GM20000 (cell line): ENCODE measurements at regions not wholly inside any gene's neighbourhood (a gene's known extent, or its start where the extent isn't known, plus 50 kb on each side); places are given as distances from the start of the nearest gene placed in this dataset.

Experiments
- DNase-seq: peaks from one replicate; pipeline ENCODE4 v3.0.0; 2012; ENCODE audit warnings: low spot score
- TF ChIP-seq, protein P1 (sequence below): IDR thresholded peaks from 2 replicates; pipeline ENCODE4 v1.5.1; 2012; ENCODE audit warnings: mild to moderate bottlenecking, control low read depth; ENCODE audit errors: extremely low read depth, missing control alignments

DNA sequence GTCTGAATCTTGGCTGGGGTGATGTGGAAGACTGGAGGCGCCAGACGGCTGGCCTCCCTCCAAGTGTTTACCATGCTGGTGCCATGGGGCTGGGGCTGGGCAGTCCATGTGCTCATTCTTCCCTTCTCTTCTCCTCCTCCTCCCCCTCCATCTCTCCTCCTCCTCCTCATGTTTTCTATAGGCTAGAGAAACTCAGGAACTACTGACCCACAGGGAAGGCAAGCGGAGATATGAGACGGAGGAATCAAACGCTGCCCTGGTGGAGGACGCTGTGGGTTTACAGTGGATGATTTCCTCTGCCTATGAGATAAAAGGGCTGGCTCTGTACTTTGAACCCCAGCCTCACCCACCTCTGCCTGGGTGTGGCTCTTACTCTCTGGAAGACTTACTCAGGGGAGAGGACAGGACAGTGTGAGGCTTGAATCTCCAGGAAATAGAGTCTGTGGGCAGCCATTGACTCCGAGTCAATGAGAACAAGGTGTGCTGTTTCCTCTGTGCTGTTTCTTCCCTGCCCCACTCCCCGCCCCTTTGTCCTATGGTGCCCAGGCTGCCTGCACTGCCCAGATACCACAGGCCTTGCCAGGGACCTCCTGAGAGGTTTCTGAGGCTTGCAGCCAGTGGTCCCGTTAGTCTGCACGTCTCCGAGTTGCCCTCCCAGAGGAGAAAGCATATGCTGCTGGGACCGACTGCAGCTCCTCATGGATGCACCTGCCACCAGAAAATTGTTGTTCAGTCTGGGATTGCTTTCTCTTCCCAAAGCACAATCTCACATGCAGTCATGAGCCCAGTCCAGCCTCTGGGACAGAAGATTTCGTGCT lies 132.6 kb upstream of the ARHGAP5 start:
- DNase-seq = no peak
- TF ChIP-seq, protein P1, sequence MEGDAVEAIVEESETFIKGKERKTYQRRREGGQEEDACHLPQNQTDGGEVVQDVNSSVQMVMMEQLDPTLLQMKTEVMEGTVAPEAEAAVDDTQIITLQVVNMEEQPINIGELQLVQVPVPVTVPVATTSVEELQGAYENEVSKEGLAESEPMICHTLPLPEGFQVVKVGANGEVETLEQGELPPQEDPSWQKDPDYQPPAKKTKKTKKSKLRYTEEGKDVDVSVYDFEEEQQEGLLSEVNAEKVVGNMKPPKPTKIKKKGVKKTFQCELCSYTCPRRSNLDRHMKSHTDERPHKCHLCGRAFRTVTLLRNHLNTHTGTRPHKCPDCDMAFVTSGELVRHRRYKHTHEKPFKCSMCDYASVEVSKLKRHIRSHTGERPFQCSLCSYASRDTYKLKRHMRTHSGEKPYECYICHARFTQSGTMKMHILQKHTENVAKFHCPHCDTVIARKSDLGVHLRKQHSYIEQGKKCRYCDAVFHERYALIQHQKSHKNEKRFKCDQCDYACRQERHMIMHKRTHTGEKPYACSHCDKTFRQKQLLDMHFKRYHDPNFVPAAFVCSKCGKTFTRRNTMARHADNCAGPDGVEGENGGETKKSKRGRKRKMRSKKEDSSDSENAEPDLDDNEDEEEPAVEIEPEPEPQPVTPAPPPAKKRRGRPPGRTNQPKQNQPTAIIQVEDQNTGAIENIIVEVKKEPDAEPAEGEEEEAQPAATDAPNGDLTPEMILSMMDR = no peak

DNA sequence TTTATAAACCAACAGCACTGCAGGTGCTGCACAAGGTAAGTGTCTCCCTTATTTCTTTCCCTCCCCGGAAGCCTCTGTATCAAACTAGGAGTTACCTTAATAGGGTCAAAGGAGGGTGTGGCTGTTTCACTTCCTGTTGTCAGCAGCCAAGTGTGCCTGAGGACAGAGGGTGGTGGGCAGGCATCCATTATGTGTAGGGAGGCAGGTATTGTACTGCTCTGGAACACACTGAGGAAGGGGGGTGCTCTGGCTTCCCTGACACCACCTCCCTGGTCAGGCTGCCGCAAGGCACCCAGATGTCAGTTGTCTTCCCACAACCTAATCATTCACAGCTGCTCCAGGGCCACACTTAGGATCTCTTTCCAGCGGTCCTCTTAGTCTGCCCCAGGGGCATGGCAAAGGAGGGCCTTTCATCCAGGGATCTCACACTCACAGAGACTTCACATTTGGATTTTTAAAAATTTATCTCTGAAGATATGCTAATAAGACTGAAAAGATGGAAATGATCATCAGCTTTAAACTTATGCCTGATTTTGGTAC lies 132.0 kb upstream of the ARHGAP5 start:
- TF ChIP-seq, protein P1 = no peak
- DNase-seq = no peak

DNA sequence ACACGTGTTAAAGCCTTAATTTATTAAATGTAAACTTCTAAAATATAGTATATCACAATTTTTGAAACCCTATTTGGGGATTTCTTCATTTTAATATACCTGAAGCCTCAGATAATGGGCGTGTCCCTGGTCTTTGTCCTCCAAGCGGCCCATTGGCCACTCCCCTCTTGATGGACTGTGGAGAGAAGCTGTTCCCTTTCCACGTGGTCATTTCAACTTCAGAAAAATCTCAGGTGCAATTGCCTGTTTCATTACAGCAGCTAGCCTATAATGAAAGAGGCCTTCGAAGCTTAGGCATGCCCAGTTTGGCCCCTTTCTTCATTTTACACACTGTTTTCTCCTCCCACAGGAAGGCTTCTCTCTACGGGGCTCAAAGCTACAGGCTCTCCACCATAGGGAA lies 131.4 kb upstream of the ARHGAP5 start:
- DNase-seq = no peak
- TF ChIP-seq, protein P1 = no peak

DNA sequence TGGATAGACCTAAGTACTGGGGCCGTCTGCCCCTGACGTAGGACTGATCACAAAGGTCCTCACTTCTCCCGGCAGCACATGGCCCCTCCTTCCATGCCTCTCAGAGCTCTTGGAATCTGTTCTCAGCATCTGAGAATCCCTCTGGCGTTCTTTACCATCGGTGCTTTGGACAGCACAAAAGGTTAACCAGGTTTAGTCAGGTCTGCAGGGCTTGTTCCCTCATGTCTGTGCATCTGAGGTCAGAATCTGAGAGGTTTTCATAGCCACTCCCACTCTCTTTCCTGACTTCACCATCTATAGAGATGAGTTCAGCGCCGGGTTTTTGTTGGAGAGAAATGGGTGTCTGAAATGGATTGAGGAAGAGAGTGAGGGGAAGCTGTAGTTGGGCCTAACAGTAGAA lies 130.0 kb upstream of the ARHGAP5 start:
- no peak for DNase-seq
- TF ChIP-seq, protein P1 = no peak

DNA sequence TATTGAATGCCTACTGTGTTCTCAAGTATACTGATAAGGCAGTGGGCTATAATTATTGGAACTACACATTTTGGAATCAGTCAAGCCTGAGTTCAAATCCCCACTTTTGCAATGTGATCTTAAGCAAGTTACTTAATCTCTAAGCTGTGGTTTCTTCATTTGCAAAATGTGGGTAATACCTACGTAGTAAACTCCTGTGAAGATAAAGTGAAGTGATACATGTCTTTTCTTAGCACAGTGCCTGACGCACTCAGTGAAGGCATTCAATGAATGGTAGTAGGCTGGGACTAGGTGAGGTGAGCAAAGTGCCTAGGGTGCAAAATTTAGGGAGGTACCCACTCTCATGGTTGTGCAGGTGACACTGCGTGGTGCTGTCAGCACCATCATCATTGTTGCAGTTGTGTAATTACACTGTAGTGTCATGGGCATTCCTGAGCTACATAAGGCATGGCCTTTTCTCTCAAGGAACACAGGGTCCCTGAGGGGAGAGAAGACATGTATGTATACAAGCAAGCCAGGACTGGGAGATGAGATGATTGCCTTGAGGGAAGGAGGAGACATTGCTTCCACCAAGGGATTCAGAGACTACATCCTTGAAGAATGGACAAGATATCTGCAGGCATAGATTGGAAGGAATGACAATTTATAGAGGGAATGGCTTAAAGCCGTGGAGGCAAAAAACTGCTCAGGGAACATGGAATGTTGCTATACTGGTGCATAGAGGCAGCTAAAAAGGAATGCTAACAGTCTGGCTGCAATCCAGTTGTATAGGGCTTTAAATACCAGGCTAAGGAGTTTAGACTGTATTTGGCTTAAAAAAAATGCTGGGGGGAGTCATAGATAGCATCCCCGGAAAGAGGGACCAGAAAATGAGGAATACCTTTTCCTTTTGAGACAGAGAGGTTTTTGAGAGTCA lies 129.2 kb upstream of the ARHGAP5 start:
- TF ChIP-seq, protein P1 = no peak
- no peak for DNase-seq

DNA sequence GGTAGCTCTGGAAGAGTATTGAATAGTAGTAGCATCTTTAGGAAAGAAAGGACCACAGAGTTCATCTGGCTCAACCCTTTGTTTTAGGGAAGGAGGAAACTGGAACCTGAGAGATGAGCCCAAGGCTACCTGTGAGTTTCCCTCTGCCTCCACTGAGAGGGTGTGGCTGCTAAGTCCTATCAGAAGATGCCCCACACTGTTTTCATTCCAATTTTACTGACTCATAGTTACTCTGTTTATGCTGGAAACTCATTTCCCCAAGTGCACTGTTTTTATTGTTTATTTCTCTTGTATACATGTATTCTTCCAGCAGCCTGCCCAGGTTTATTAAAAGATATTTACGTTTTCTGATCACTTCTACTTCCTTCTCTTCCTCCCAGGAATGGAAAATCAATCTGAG lies 127.4 kb upstream of the ARHGAP5 start:
- TF ChIP-seq, protein P1 = no peak
- no peak for DNase-seq

DNA sequence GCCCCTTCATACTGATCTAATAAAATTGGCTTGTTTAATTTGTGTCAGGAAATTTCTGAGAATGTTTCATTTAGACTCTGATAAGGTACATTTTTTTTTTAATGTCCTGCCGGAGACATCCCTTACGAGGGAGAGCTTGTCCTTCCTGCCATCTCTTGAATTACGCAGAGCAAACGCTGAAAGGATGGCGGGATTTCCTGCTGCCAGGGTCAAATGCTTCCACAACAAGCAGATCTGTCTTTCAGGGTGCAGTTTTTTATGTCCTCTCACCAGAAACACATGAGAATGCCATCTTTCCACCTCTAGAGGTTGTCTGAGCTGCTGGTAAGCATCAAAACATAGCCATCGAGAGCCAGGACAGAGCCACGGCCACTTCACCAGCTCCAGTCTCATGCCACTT lies 126.8 kb upstream of the ARHGAP5 start:
- TF ChIP-seq, protein P1 = no peak
- DNase-seq = no peak
